Thyroid gland (tissue), 4 donors: ENCODE measurements at regions not wholly inside any gene's neighbourhood (a gene's known extent, or its start where the extent isn't known, plus 50 kb on each side); places are given as distances from the start of the nearest gene placed in this dataset.

Experiments used
- DNase-seq, 2 donors: peaks; one replicate each; pipeline ENCODE4 v3.0.0-alpha.2; 2019
- H3K27ac ChIP-seq, 3 donors: fragments of 200-600 bp; sonication (generic); 1 replicate in 2 of 3; 2 replicates in 1 of 3; pipeline ENCODE4 v1.5.1; 2016 to 2019; ENCODE audit warnings: mild to moderate bottlenecking in 1 of 3, moderate library complexity in 1 of 3
- H3K27me3 ChIP-seq: fragments of 200-600 bp; sonication (generic); one replicate; pipeline ENCODE4 v1.5.1; 2019
- H3K36me3 ChIP-seq, 2 donors: fragments of 200-600 bp; sonication (generic); one replicate each; pipeline ENCODE4 v1.5.1; 2016 to 2019
- H3K4me1 ChIP-seq, 2 donors: fragments of 200-600 bp; sonication (generic); one replicate each; pipeline ENCODE4 v1.5.1; 2017 to 2019
- H3K4me3 ChIP-seq, 3 donors: fragments of 200-600 bp; sonication (generic); replicated peaks in 1 of 3; 1 replicate in 2 of 3; 2 replicates in 1 of 3; pipeline ENCODE4 v1.5.1; 2016; ENCODE audit warnings: mild to moderate bottlenecking in 1 of 3
- H3K9me3 ChIP-seq: fragments of 200-600 bp; sonication (generic); one replicate; pipeline ENCODE4 v1.5.1; 2017
- CTCF ChIP-seq, 6 experiments: fragments of 200-600 bp in 3 of 6; fragments of 450-650 bp in 3 of 6; sonication (generic) in 3 of 6; IDR thresholded peaks; one replicate each; pipeline ENCODE4 v1.5.1; 2016 to 2019; ENCODE audit warnings: antibody characterized with exemption in 6 of 6, mild to moderate bottlenecking in 2 of 6, inconsistent platforms in 1 of 6, moderate library complexity in 1 of 6
- POLR2A ChIP-seq, 2 donors: fragments of 450-650 bp; IDR thresholded peaks; one replicate each; pipeline ENCODE4 v1.6.1; 2017; ENCODE audit warnings: antibody characterized with exemption in 2 of 2, mild to moderate bottlenecking in 2 of 2, moderate library complexity in 1 of 2
- WGBS, 2 donors: methylation state at CpG; one replicate each; pipeline ENCODE4 v1.1.5; 2017; 5-methylcytosine and 5-hydroxymethylcytosine counted together
- intact Hi-C: fragments of 100-400 bp; cut with DNase I; formaldehyde crosslinking; loops from one replicate; pipeline ENCODE4 v1.15.1; 2023

GRCh38 chr19:27736225-27736624, 1476.7 kb downstream of the UQCRFS1 start:
- no peak for DNase-seq
- Histone ChIP-seq H3K36me3 (peaks cover 0 to 8% of the 10 kb centered on the region in 2 donors), H3K4me3 (no peak overlapping the region), H3K9me3 (no peaks in the 10 kb centered on the region), H3K27ac (no peak overlapping the region), H3K27me3 (no peaks in the 10 kb centered on the region), H3K4me1 (no peaks in the 10 kb centered on the region)
- TF ChIP-seq POLR2A (IDR thresholded peaks at IDR 0.05), result no peak
- TF ChIP-seq CTCF (IDR thresholded peaks at IDR 0.05), result no peak
- WGBS, 2 donors, result 90 to 94% methylated on average over 4 of the region's 4 CpGs
- intact Hi-C loops, result no loop called here

- intact Hi-C loops, result no loop called here
- DNase-seq, result no peak
- Histone ChIP-seq H3K36me3 (peaks cover 0 to 8% of the 10 kb centered on the region in 2 donors), H3K27me3 (no peaks in the 10 kb centered on the region), H3K9me3 (no peaks in the 10 kb centered on the region), H3K4me3 (no peak overlapping the region), H3K4me1 (no peaks in the 10 kb centered on the region), H3K27ac (no peak overlapping the region)
- TF ChIP-seq CTCF (IDR thresholded peaks at IDR 0.05) (no peak), POLR2A (IDR thresholded peaks at IDR 0.05) (no peak)
- WGBS, 2 donors, result 88 to 91% methylated on average over 5 of the region's 5 CpGs
These were observed 1477.6 kb downstream of the UQCRFS1 start for GRCh38 chr19:27735314-27735713.

GRCh38 chr19:27734496-27735220, 1478.3 kb downstream of the UQCRFS1 start:
- intact Hi-C loops, result no loop called here
- H3K27me3 ChIP-seq, result no peaks in the 10 kb centered on the region
- no peak overlapping the region for H3K4me3 ChIP-seq
- no peaks in the 10 kb centered on the region for H3K4me1 ChIP-seq
- 88 to 90% methylated on average over 4 to 5 of the region's 5 CpGs for WGBS, 2 donors
- H3K9me3 ChIP-seq, result no peaks in the 10 kb centered on the region
- H3K27ac ChIP-seq, result no peak overlapping the region
- TF ChIP-seq POLR2A (IDR thresholded peaks at IDR 0.05) (no peak), CTCF (IDR thresholded peaks at IDR 0.05) (no peak)
- H3K36me3 ChIP-seq, result peaks cover 0 to 8% of the 10 kb centered on the region in 2 donors
- DNase-seq, result no peak

GRCh38 chr19:27733551-27734266, 1479.2 kb downstream of the UQCRFS1 start:
- Histone ChIP-seq H3K4me1 (no peaks in the 10 kb centered on the region), H3K27ac (no peak overlapping the region), H3K27me3 (no peaks in the 10 kb centered on the region), H3K36me3 (peaks cover 0 to 8% of the 10 kb centered on the region in 2 donors), H3K9me3 (no peaks in the 10 kb centered on the region), H3K4me3 (no peak overlapping the region)
- TF ChIP-seq POLR2A (IDR thresholded peaks at IDR 0.05) (no peak), CTCF (IDR thresholded peaks at IDR 0.05) (no peak)
- WGBS, 2 donors, result 91 to 93% methylated on average over 4 of the region's 4 CpGs
- intact Hi-C loops, result no loop called here
- no peak for DNase-seq

GRCh38 chr19:27729332-27729731, 1483.6 kb downstream of the UQCRFS1 start:
- DNase-seq, result no peak
- intact Hi-C loops, result no loop called here
- WGBS, 2 donors, result 80 to 88% methylated on average over 2 of the region's 2 CpGs
- Histone ChIP-seq H3K4me3 (no peak overlapping the region), H3K9me3 (no peaks in the 10 kb centered on the region), H3K4me1 (no peaks in the 10 kb centered on the region), H3K27me3 (no peaks in the 10 kb centered on the region), H3K27ac (no peak overlapping the region), H3K36me3 (peaks cover 0 to 8% of the 10 kb centered on the region in 2 donors)
- TF ChIP-seq CTCF (IDR thresholded peaks at IDR 0.05) (no peak), POLR2A (IDR thresholded peaks at IDR 0.05) (no peak)
